ENCODE measurements at regions not wholly inside any gene's neighbourhood (a gene's known extent, or its start where the extent isn't known, plus 50 kb on each side); places are given as distances from the start of the nearest gene placed in this dataset.

DNA sequence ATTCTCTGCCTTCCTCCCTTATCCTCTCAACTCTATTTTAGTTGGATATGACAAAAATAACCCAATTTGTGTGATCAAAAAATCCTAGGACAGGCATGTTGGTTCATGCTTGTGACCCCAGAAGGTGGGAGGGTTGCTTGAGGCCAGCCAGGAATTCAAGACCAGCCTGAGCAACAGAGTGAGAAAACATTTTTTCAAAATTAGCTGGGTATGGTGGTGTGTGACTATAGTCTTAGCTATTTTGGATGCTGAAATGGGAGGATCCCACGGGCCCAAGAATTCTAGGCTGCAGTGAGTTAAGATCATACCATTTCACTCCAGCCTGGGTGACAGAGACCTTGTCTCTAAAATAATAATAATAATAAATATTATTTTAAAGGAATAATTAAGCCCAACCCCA, 1383.1 kb upstream of the ADGRL2 start:
- TF ChIP-seq, protein P1, sequence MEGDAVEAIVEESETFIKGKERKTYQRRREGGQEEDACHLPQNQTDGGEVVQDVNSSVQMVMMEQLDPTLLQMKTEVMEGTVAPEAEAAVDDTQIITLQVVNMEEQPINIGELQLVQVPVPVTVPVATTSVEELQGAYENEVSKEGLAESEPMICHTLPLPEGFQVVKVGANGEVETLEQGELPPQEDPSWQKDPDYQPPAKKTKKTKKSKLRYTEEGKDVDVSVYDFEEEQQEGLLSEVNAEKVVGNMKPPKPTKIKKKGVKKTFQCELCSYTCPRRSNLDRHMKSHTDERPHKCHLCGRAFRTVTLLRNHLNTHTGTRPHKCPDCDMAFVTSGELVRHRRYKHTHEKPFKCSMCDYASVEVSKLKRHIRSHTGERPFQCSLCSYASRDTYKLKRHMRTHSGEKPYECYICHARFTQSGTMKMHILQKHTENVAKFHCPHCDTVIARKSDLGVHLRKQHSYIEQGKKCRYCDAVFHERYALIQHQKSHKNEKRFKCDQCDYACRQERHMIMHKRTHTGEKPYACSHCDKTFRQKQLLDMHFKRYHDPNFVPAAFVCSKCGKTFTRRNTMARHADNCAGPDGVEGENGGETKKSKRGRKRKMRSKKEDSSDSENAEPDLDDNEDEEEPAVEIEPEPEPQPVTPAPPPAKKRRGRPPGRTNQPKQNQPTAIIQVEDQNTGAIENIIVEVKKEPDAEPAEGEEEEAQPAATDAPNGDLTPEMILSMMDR (IDR thresholded peaks at IDR 0.05; ENCODE audit: insufficient read depth, low read length, poor library complexity, severe bottlenecking), result no peak
- TF ChIP-seq EZH2phosphoT487 (conservative IDR thresholded peaks at IDR 0.05; ENCODE audit: low read length), result no peak

Data from SU-DHL-6 (cell line).